GM21825 (cell line): ENCODE measurements at regions not wholly inside any gene's neighbourhood (a gene's known extent, or its start where the extent isn't known, plus 50 kb on each side); places are given as distances from the start of the nearest gene placed in this dataset.
"Not testable (repeated sequence)": the region's sequence is repeated elsewhere in the genome, so short reads cannot be mapped to it uniquely, and the experiment has no call there.

Experiments
- ATAC-seq: cut with Tn5 transposase; IDR thresholded peaks from one replicate; pipeline ENCODE4 v1.9.1; 2021; ENCODE audit warnings: mild to moderate bottlenecking, moderate library complexity; ENCODE audit not compliant: unreplicated experiment

- ATAC-seq: no peak
Observed at GRCh38 chr3:159502986-159503385, 485.6 kb upstream of the IL12A start.

GRCh38 chr3:159510988-159511387 is 477.6 kb upstream of the IL12A start:
- not testable (repeated sequence) for ATAC-seq

- no peak for ATAC-seq
Observed at GRCh38 chr3:159513444-159513843, 475.2 kb upstream of the IL12A start.

DNA sequence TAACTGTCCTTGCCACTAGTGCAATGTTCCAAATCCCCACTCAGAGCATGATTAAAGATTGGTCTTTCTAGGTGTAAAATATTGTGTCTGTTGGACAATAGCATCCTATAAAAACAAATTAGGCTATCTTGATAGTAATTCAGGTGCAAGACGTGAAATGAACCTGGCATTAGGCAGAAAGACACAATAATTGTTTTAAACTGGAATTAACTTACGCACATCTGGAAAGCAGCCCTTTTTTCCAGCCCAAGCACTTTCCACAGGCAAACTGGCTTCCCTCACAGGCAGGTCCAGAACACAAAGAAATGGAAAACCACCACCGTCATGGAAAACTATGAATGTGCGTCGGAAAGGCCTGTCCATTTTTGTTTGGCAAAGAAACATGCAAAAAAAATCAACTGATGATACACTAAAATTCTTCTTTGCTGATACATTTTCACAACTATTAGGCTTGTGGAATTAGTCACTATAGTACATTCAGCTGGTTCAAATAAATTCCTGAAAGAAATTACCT is 474.7 kb upstream of the IL12A start:
- ATAC-seq: no peak

DNA sequence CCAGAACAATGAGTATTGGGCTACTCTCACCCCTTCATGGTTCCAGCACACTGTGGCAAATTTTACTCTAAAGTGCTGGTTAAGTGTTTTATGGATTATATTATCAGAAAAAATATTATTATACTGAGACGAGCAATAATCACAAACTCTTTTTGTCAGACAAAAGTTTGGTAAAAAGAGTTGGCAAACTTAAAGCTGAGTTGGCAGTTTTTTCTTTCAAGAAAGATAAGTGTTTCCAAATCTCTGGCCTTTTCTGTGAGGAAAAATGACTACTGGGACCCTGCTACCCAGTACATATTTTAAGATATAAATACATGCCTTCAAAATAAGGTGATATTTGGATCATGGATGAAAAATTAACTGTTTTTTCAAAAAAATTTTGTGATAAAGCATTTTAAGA is 471.5 kb upstream of the IL12A start:
- no peak for ATAC-seq

DNA sequence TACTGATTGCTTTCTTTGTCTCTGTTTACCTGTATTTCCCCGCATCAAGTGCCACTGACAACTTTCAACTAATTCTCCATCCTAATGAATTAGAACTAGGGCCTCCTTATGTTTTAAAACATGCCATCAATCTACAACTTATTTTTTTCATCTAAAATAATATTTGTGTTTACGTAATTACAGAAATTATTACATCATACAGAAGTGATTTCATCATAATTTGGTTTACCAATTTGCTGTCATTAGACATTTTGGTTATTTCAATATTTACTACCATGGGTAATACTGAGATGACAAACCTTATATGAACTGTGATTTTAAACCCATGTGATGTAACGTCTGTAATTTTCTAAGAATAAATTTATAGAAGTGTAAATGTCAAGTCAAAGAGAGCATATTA is 468.0 kb upstream of the IL12A start:
- no peak for ATAC-seq

DNA sequence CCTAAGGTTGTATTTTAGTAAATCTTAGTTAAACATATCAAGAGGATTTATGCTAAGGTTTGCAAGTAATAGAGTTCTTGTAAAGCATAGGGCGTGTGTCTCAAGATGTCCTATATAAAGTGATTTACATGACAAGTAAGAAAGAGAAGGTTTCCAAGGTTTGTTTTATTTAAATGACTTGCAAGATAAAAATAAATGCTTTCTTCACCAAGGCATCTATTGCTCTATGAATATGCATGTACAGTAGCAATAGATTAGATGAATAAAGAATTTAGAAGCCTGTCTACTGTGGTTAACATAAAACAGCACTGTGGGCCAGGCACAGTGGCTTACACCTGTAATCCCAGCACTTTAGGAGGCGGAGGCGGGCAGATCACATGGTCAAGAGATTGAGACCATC is 466.4 kb upstream of the IL12A start:
- no peak for ATAC-seq

- no peak for ATAC-seq
Observed at GRCh38 chr3:159528251-159528895, 460.3 kb upstream of the IL12A start.

GRCh38 chr3:159532577-159532976 is 456.1 kb upstream of the IL12A start:
- ATAC-seq: no peak

GRCh38 chr3:159534496-159534895 is 454.1 kb upstream of the IL12A start:
- ATAC-seq: no peak

DNA sequence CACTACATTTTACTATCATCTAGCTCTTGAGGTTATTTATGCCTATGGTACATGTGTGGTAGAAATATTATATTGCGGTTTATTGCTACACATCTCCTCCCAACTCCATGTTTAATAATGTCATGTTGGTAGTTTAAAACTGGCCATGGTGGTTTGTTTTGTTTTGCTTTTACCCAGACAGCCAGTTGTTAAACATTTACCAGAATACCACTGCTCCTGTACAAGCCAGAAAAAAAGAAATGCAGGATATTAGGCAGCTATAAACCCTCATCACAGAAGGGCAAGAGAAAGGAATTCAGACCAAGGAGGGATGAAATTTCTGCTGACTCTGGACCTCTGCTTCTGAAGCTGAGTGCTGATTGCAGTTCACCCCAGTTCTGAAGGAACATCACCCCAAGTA is 451.8 kb upstream of the IL12A start:
- no peak for ATAC-seq

DNA sequence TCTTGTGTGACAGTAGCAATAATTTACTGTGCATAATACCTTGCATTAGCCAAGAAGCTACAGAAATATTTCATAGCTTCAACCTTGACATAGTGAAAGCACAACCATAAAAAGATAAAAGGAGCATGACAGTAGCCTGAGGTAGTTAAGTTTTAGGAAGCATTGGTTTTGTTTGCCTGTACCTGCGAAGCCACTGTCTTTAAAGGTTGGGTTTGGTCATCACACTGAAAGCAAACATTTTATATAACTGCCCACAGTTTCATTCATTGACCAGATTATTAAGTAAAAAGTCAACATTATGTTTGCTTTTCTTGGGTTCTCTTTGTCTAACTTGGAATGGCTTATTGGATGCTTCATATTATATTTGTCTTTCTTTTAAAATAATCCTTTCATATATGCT is 450.1 kb upstream of the IL12A start:
- ATAC-seq: no peak

- ATAC-seq: no peak
Observed at GRCh38 chr3:159540882-159541495, 447.6 kb upstream of the IL12A start.

DNA sequence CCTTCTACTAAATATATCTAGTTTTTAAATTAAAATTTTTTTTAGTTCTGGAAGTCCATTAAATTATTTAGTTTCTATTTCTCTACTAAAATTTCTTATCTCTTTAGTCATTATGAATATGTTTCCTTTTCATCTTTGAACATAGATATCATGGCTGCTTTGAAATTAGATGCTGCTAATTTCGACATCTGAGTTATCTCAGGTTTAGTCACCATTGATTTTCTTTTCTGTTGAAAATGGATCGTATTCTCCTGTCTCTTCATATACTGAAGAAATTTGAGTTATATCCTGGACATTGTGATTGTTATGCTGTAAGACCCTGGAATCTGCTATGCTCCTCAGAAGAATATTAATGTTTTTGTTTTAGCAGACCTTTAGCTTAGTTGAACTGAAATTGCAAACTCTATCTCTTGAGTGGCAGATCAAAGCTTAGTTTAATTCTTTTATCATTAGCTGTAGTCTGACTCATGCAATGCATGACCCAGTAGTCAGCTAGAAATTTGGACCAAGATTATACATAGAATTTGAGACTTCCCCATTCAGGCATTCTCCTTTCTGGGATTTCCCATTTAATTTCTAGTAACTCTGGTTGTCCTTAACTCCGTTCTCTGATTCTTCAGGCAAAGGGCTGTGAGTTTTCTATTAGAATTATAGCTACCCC is 439.8 kb upstream of the IL12A start:
- ATAC-seq: no peak

- ATAC-seq: no peak
Observed at GRCh38 chr3:159555205-159555604, 433.4 kb upstream of the IL12A start.

DNA sequence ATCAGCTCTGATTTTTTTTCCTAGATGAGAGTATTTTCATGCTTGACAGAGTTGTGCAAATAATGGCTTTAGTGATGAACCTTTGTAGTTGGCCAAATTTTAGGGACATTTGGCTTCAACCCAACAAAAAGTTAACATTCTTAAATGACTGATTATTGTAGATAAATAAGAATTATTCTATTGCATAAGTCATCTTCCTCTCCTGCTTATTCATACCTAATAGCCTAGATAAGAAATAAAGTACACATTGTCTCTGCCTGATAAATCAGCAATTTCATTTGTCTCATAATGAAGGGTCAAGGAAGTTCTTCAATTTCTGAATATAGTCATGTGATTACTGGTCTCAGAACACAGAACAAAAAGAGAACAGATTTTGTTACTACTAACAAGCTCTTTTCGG is 428.9 kb upstream of the IL12A start:
- no peak for ATAC-seq

DNA sequence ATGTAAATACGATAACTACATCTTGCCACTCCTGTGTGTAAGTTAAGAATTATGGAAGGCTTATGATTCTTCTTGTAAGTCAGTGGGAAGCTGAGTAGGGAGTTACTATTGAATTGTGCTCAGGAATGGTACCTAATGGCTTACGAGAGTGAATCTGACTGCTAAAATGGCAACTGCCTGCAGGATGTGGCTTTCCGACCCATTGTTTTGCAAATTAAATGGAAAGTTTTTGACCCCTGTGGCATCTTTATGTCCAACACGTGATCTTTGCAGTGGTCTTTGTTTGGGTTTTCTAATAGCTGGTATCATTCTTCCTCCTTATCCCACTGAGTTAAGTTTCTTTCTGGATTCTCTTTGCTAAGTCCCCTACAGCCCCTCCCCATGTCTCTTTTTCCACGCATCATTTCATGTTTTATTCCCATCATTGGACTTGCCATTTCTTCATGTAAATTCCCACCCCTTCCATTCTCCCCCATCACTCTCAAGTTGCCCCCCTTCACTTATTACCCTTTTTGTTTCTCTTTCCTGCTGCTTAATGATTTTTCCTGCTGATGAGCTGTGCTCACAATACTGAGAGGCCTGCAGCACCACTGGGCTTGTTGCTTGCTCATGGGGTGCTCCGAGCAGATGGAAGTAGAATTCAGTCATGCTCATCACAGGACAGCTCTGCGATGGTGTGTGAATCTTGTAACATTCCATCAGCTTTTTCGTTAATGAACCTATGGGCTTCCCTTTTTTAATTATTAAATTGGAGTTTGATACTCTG is 428.2 kb upstream of the IL12A start:
- no peak for ATAC-seq

DNA sequence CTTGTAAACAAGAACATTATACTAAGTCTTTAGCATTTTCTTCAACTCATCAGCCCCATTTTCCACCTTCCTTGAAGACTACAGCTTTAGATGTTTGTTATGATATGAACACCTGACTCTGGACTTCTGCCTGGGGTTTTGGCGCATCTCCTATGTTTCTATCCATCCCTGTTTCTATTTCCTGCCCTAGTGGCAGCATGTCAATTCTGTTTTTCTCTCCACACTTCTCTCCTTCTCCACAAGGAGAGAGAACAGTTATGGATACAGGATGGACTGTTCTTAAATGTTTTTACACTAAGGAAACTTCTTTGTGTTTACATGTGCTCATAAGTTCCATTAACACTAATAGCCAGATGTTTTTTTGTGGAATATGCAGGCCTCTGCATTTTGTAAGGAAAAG is 423.3 kb upstream of the IL12A start:
- no peak for ATAC-seq

DNA sequence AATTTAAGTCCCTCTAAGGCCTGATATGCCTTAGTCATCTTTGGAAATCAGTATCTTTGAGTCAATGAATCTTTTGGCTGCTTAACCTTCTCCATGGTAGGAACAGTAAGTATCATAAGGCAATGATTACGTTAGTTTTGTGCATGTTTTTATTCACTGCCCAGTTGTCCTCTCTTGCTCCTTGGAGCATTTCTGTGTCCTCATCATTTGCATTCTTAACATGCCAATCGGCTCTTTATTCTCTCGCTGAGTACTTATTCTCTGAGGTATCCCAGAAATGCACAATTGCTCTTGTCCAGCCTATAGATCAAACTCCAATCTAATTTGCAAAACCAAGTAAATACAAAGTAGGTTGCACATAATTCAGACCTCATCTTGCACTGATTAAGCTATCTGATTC is 405.0 kb upstream of the IL12A start:
- no peak for ATAC-seq

DNA sequence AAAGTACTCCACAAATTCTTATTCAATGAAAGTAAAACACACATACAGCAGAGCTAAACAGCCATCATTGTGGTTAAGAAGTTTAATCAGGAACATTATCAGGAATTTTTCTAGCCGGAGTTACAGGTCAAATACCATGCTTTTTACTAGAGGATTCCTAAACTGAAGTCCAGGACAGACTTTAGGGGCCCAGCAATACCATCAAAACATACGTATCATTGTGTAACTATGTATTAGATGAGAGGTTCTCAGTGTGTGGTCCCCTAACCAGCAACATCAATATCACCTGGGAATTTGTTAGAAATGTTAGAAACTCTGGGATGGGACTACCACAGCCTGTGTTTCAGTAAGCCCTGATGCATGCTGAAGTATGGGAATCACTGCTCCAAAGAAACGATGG is 404.2 kb upstream of the IL12A start:
- ATAC-seq: no peak

DNA sequence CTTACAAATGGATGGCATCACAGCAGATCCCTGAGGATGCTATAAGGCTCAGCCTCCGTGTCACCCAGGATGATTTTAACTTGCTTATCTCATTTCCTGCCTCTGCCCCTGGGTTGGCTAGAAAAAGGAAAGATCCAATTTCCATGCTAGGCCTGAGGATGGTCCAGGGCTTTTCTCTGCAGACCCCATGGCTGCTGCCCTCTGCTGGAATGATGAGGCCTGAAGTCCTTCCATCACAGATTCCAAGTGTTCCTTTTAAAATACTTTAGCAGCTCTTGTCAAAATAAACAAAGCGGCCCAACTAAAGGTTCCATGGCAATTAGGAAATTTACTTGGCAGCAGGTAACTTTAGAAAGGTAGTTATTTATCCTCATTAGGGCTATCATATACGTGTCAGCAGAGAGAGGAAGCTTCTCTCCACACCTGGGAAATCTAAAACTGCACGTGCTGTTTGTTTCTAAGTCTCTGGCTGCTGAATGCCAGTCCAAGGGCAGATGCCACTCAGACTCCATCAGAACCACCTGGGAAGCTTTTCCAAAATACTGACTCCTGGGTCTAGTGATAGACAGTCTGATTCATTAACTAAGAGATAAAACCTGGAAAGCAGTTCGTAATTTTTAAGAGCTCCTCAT is 401.9 kb upstream of the IL12A start:
- ATAC-seq: no peak
